DOHH2 (cell line): ENCODE measurements at regions not wholly inside any gene's neighbourhood (a gene's known extent, or its start where the extent isn't known, plus 50 kb on each side); places are given as distances from the start of the nearest gene placed in this dataset.

Source experiments
- H3F3A ChIP-seq: fragments of 200-600 bp; sonication (generic), shearing (Covaris generic); 2 replicates; pipeline ENCODE4 v1.6.0; 2016; ENCODE audit warnings: antibody characterized with exemption, mild to moderate bottlenecking; ENCODE audit not compliant: control insufficient read depth, insufficient read depth
- H3K27ac ChIP-seq: fragments of 200-600 bp; sonication (generic); 2 replicates; pipeline ENCODE4 v1.5.1; 2014; ENCODE audit warnings: low read depth, mild to moderate bottlenecking, low read length, moderate library complexity
- H3K27me3 ChIP-seq: fragments of 200-600 bp; sonication (generic); 2 replicates; pipeline ENCODE4 v1.6.1; 2014; ENCODE audit warnings: mild to moderate bottlenecking, low read length, mixed read lengths; ENCODE audit not compliant: control insufficient read depth
- H3K36me3 ChIP-seq: fragments of 200-600 bp; sonication (generic); 2 replicates; pipeline ENCODE4 v1.6.1; 2014; ENCODE audit warnings: mild to moderate bottlenecking, low read length, moderate library complexity, mixed read lengths; ENCODE audit not compliant: control insufficient read depth
- H3K4me1 ChIP-seq: fragments of 200-600 bp; sonication (generic); 2 replicates; pipeline ENCODE4 v1.6.1; 2014; ENCODE audit warnings: mild to moderate bottlenecking, low read length, mixed read lengths; ENCODE audit not compliant: control insufficient read depth
- H3K4me2 ChIP-seq: fragments of 200-600 bp; sonication (generic); 2 replicates; pipeline ENCODE4 v1.6.0; 2014; ENCODE audit warnings: mild to moderate bottlenecking, low read length, moderate library complexity
- H3K4me3 ChIP-seq: fragments of 200-600 bp; sonication (generic); 2 replicates; pipeline ENCODE4 v1.5.1; 2014; ENCODE audit warnings: mild to moderate bottlenecking, low read length, mixed read lengths
- H3K79me2 ChIP-seq: fragments of 200-600 bp; sonication (generic); 2 replicates; pipeline ENCODE4 v1.6.1; 2014; ENCODE audit warnings: mild to moderate bottlenecking, low read length, mixed read lengths; ENCODE audit not compliant: control insufficient read depth
- H3K9me2 ChIP-seq: fragments of 200-600 bp; sonication (generic); replicated peaks from 2 replicates; pipeline ENCODE4 v1.6.1; 2014; ENCODE audit warnings: mild to moderate bottlenecking, low read length, mixed read lengths; ENCODE audit not compliant: control insufficient read depth
- H3K9me3 ChIP-seq: fragments of 200-600 bp; sonication (generic); 2 replicates; pipeline ENCODE4 v1.6.1; 2014; ENCODE audit warnings: antibody characterized with exemption, low read length, mixed read lengths; ENCODE audit not compliant: control insufficient read depth, insufficient read depth
- H4K20me1 ChIP-seq: fragments of 200-600 bp; sonication (generic); 2 replicates; pipeline ENCODE4 v1.6.0; 2014; ENCODE audit warnings: low read depth, mild to moderate bottlenecking, antibody characterized with exemption, low read length, moderate library complexity; ENCODE audit not compliant: control insufficient read depth, insufficient read depth
- CTCF ChIP-seq: fragments of 200-600 bp; sonication (generic); IDR thresholded peaks from one replicate; pipeline ENCODE4 v1.5.1; 2014; ENCODE audit warnings: antibody characterized with exemption, mild to moderate bottlenecking, low read depth, low read length; ENCODE audit not compliant: poor library complexity, severe bottlenecking
- EZH2phosphoT487 ChIP-seq: fragments of 200-600 bp; sonication (generic); IDR thresholded peaks from 2 replicates; pipeline ENCODE4 v1.6.1; 2017; ENCODE audit warnings: borderline replicate concordance, mild to moderate bottlenecking, antibody characterized with exemption, low read length, moderate library complexity, mixed read lengths

- Histone ChIP-seq H4K20me1 (no peaks in the 10 kb centered on the region), H3K4me3 (no peak overlapping the region), H3K4me1 (no peaks in the 10 kb centered on the region), H3K27ac (no peak overlapping the region), H3K9me2 (no peaks in the 10 kb centered on the region), H3K9me3 (peaks cover 8% of the 10 kb centered on the region; the same call in 1 of the 2 replicates), H3K27me3 (no peaks in the 10 kb centered on the region), H3K79me2 (no peaks in the 10 kb centered on the region), H3K4me2 (no peak overlapping the region), H3K36me3 (no peaks in the 10 kb centered on the region), H3F3A (no peaks in the 10 kb centered on the region)
- TF ChIP-seq EZH2phosphoT487: no peak
- no peak for TF ChIP-seq CTCF
Observed at GRCh38 chr3:35028157-35028556, 611.2 kb upstream of the ARPP21 start.

DNA sequence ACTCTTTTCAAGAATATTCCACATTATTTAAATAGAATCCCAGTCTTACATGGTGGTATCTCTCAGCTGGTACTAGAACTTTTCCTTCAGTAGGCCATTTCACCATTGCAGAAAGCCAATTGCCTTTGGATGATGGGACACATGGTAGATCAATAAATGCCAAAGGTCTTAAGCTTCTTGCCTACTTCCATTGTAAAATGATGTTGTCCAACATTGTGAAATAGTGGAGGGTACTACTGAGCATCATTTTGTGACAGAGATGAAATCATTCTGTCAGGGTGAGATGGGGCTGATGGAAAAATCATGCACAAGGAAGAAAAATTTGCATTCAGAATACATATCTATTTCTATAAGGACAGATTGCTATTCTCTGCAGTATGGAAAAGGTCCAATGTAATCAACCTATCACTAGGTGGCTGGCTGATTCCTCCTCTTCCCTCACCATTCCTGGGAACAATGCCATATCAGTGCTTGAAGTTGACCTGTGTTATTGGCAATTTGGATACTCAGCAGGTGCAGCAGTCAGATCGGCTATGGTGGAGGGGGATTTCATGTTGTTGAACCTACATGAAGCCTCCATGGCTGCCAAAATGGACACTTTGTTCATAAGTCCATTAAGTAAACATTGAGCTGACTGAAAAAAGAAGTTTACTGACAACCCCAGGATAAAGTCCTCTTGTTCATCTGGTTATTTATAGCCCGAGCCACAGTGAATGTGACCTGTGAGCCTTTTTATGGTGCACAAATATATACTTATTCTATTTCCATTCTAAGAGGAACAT is 596.9 kb upstream of the ARPP21 start:
- Histone ChIP-seq H3K79me2 (no peaks in the 10 kb centered on the region), H4K20me1 (no peaks in the 10 kb centered on the region), H3K4me2 (no peak overlapping the region), H3F3A (no peaks in the 10 kb centered on the region), H3K36me3 (no peaks in the 10 kb centered on the region), H3K4me1 (no peaks in the 10 kb centered on the region), H3K9me2 (no peaks in the 10 kb centered on the region), H3K27ac (no peak overlapping the region), H3K27me3 (no peaks in the 10 kb centered on the region), H3K4me3 (no peak overlapping the region), H3K9me3 (no peaks in the 10 kb centered on the region)
- TF ChIP-seq CTCF: no peak
- no peak for TF ChIP-seq EZH2phosphoT487

DNA sequence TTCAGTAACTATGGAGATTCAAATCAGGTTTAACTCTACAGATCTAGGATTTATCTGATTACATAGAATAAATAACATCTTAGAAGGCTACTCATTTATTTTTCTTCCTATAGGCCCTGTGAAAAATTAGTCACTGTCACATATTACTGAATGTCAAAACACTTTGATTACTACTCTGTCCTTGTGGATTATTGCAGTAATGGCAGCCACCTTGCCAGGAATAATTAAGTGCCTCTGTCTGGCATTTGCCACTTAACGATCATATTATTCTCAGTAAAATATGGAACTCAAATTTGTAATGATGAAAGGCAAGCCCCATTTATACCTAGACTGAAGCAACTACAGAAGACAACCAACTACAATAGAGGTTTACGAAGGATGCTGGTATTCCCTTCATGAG is 596.3 kb upstream of the ARPP21 start:
- Histone ChIP-seq H3K9me3 (no peaks in the 10 kb centered on the region), H3K9me2 (no peaks in the 10 kb centered on the region), H3K27ac (no peak overlapping the region), H3K27me3 (no peaks in the 10 kb centered on the region), H3K4me2 (no peak overlapping the region), H3K4me3 (no peak overlapping the region), H3K4me1 (no peaks in the 10 kb centered on the region), H3K79me2 (no peaks in the 10 kb centered on the region), H3F3A (no peaks in the 10 kb centered on the region), H4K20me1 (no peaks in the 10 kb centered on the region), H3K36me3 (no peaks in the 10 kb centered on the region)
- no peak for TF ChIP-seq EZH2phosphoT487
- no peak for TF ChIP-seq CTCF
